ENCODE measurements at regions not wholly inside any gene's neighbourhood (a gene's known extent, or its start where the extent isn't known, plus 50 kb on each side); places are given as distances from the start of the nearest gene placed in this dataset.

GRCh38 chr9:11432361-11432760 lies 819.6 kb upstream of the PTPRD start:
- H3K4me3 Mint-ChIP-seq: no peak overlapping the region
- no peaks in the 10 kb centered on the region for H3K9me3 Mint-ChIP-seq
- H3K27me3 Mint-ChIP-seq (ENCODE audit: low read depth): peaks cover 2% of the 10 kb centered on the region
- no peak for DNase-seq (ENCODE audit: low spot score in 2 of 2, unreplicated experiment in 2 of 2)
- no peak overlapping the region for H3K27ac Mint-ChIP-seq
- H3K36me3 Mint-ChIP-seq: no peaks in the 10 kb centered on the region
- TF ChIP-seq CTCF (IDR thresholded peaks at IDR 0.05; ENCODE audit: unreplicated experiment): no peak
- H3K4me1 Mint-ChIP-seq: no peaks in the 10 kb centered on the region

DNA sequence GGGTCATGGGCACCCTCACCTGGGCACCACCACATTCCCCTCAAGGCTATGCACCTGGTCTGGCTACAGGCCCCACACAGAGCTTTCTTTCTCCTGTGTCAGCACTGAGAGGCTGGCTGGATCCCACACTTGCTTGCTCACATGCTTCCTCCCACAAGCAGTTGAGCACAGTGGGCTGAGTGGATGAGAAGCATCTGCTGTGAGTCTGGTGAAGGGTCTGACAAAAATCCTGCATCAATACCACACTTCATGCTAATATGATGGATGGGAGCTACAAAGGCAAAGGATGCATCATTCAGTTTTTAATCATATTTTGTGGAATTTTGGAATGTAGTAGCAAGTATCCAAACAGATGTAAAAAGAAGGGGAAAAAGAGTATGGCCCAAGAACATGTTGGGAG lies 830.8 kb upstream of the PTPRD start:
- H3K9me3 Mint-ChIP-seq: peaks cover 5% of the 10 kb centered on the region
- no peaks in the 10 kb centered on the region for H3K36me3 Mint-ChIP-seq
- no peak overlapping the region for H3K27ac Mint-ChIP-seq
- H3K4me3 Mint-ChIP-seq: no peak overlapping the region
- H3K27me3 Mint-ChIP-seq (ENCODE audit: low read depth): no peaks in the 10 kb centered on the region
- no peak for TF ChIP-seq CTCF (IDR thresholded peaks at IDR 0.05; ENCODE audit: unreplicated experiment)
- no peaks in the 10 kb centered on the region for H3K4me1 Mint-ChIP-seq
- no peak for DNase-seq (ENCODE audit: low spot score in 2 of 2, unreplicated experiment in 2 of 2)

GRCh38 chr9:11457825-11458790 lies 845.3 kb upstream of the PTPRD start:
- Mint-ChIP-seq H3K36me3 (no peaks in the 10 kb centered on the region), H3K27me3 (ENCODE audit: low read depth) (no peaks in the 10 kb centered on the region), H3K4me1 (peaks cover 15% of the 10 kb centered on the region), H3K9me3 (peaks cover 4% of the 10 kb centered on the region), H3K4me3 (no peak overlapping the region), H3K27ac (peak overlapping the region; percentile 59)
- no peak for DNase-seq (ENCODE audit: low spot score in 2 of 2, unreplicated experiment in 2 of 2)
- TF ChIP-seq CTCF (IDR thresholded peaks at IDR 0.05; ENCODE audit: unreplicated experiment): no peak

GRCh38 chr9:11469745-11470144 lies 856.9 kb upstream of the PTPRD start:
- H3K36me3 Mint-ChIP-seq: no peaks in the 10 kb centered on the region
- no peak for TF ChIP-seq CTCF (IDR thresholded peaks at IDR 0.05; ENCODE audit: unreplicated experiment)
- peaks cover 2% of the 10 kb centered on the region for H3K9me3 Mint-ChIP-seq
- no peak for DNase-seq (ENCODE audit: low spot score in 2 of 2, unreplicated experiment in 2 of 2)
- no peak overlapping the region for H3K4me3 Mint-ChIP-seq
- no peaks in the 10 kb centered on the region for H3K27me3 Mint-ChIP-seq (ENCODE audit: low read depth)
- H3K4me1 Mint-ChIP-seq: no peaks in the 10 kb centered on the region
- H3K27ac Mint-ChIP-seq: no peak overlapping the region

- Mint-ChIP-seq H3K27me3 (ENCODE audit: low read depth) (no peaks in the 10 kb centered on the region), H3K36me3 (no peaks in the 10 kb centered on the region), H3K9me3 (no peaks in the 10 kb centered on the region), H3K4me3 (no peak overlapping the region), H3K4me1 (no peaks in the 10 kb centered on the region), H3K27ac (no peak overlapping the region)
- TF ChIP-seq CTCF (IDR thresholded peaks at IDR 0.05; ENCODE audit: unreplicated experiment): no peak
- no peak for DNase-seq (ENCODE audit: low spot score in 2 of 2, unreplicated experiment in 2 of 2)
These were observed 858.5 kb upstream of the PTPRD start for GRCh38 chr9:11471321-11471720.
